ENCODE measurements at regions not wholly inside any gene's neighbourhood (a gene's known extent, or its start where the extent isn't known, plus 50 kb on each side); places are given as distances from the start of the nearest gene placed in this dataset.

DNA sequence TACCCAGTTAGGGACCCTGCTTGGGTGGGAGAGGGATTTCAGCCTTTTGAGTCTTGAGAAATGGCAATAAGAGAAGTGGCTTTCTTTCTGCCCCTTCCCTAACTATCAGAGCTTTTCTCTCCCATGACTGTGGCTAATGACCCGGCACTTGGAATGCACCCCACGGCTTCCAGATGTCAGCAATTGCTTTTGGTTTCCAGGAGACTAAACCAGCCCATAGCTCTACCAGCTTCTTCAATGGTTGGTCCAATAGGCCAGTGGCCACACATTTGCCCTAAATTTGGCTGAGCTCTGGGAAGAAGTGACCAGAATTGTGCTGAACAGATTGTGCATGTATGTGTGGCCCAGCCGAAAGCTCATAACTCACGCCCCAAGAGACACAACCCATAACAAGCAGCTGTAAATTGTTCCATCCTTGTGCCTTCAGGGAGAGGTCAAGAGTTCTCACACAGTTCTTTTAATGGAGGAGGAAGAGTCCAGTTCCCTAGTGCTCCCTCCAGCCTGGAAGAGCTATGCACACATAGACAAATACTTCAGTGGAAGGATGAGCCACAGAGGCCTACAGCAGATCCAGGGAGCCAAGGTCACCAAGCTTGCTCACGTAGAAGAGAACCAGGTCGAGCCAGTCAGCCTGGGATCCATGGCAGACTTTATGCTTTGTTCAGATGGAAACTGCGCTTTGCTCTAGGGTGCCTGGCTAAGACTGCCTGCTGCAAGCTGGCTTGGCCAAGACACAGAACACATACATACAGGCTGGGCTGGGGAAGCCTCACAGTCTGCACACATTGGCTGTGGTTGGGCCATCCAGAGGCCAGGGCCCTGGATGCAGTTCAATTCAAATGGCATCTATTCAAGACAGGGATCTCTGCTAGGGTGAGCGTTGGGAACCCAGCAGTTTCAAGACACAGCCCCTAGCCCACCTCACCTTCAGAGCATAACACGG is 131.8 kb upstream of the HABP2 start:
- no peak for DNase-seq

DNA sequence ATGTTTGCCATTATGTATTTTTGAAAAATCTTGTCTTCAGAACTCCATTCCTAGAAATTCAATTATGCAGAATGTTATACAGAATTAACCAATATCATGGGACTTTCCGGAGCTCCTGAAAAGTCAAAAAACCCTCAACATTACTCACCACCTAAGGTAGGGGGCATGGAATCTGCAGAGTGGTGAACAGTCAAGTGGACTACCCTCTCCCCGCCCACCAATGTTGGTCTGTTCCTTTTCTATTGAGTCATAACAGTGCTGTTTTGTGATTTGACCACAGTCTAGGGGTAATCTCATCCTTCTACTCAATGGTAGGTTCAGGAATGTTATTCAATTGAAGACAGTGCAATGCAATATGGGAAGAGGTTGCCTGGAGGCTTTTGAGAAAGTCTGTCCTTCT is 130.5 kb upstream of the HABP2 start:
- no peak for DNase-seq

DNA sequence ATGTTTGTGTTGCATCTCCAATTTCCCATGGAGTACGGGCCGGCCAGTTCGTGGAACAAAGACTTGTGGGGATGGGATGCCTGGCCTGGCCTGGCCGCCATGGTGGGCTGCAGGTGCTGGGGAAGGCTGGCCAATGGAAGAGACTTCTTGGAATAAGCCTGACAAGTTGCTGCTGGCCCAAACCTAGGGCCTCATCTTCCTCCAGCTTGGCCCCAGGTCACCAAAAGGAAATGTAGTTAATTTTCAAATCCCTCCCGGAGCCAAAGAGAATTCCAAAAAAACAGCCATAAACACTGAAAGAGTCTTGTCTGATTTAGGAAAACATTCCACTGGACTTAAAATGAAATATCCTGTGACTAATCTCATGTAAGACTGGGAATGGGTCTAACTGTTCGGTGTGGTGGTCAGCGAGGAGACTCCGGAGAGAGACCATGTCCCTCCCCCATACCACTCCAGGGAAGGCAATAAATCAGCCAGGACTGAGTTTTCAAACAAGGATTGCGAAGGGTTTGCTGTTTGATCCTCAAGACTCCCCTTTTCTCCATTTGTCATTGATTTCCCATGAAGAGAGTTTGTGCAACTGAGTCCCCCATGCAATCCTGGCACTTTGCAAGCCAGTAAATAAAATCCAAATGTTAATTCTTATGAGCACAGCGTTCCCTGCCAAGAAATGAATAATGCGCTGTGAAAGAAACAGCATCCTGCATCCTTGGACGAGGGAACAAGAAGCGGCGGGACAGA is 128.7 kb upstream of the HABP2 start:
- no peak for DNase-seq

DNA sequence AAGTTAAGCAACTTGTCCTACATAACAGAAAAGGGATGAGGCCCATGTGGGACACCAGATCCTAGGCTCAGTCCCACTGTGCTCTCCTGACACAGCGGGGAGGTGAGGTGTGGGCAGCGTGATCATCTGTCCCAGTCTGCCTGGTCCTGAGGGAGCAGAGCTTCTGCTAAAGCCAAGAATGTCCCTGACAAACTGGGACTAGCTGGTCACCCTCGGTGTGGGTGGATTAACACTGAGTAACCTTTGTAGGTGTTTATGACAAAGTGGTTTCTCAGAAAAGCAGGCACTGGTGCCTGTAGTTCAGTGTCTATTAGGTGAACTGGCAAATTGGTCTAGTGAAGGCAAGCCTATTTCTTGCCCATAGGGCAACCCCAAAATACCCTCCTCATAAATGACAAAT is 127.8 kb upstream of the HABP2 start:
- no peak for DNase-seq

GRCh38 chr10:113425541-113425951 is 127.3 kb upstream of the HABP2 start:
- no peak for DNase-seq

GRCh38 chr10:113426181-113426877 is 126.5 kb upstream of the HABP2 start:
- DNase-seq, result no peak

- no peak for DNase-seq
These were observed 125.6 kb upstream of the HABP2 start for GRCh38 chr10:113427236-113427735.

GRCh38 chr10:113427811-113428558 is 124.9 kb upstream of the HABP2 start:
- no peak for DNase-seq

GRCh38 chr10:113430634-113431397 is 122.0 kb upstream of the HABP2 start:
- DNase-seq, result no peak

DNA sequence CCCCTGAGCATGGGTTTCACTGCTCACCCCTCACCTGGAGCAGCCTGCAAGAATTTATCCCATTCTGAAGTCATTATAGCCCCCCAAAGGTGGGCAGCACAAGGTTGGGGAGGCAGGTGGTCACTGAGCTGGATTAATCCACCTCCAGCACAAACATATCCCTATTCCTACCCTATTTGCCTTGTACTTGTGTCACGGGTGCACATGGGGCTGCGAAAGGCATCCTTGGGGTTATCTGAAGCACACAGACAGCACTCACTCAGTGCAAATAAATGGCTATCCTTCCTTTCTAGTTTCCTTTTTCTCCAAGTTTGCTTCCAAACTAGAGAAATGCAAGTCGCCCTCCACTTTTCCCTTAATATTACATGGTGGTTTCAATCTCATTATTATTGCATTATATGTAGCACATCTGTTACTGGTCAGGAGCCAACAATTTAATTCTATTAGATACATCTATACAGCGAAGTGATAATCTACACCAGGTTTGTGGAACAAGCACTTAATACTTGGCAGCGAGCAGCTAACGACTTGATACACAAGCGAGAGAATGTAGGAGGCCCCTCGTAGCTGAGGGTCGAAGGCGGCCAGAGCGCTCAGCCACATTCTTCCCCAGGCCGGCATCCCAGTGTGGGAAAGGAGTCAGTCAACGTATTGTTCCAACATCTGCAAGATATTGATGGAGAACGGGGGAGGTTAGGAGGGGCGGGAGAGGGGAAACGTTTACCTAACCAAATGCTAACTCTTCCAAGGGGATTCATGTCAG is 121.3 kb upstream of the HABP2 start:
- no peak for DNase-seq

DNA sequence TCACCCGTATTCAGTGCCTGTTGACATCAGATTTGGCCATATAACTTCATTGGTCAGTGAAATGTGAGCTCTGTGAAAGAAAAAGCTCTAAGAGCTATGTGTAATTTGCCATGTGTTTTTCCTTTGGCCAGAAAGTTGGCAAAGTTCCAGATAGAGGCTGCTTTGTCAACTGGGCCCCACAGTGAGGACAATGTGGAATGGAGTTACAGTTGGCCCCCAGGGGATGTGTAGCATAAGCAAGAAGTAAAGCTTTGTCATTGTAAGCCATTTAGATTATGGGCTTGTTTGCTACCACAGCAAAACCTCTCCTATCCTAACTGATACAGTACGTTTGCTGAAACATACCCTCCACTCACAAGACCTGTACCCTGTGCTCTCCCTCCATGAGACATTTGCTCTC is 119.1 kb upstream of the HABP2 start:
- DNase-seq, result no peak

DNA sequence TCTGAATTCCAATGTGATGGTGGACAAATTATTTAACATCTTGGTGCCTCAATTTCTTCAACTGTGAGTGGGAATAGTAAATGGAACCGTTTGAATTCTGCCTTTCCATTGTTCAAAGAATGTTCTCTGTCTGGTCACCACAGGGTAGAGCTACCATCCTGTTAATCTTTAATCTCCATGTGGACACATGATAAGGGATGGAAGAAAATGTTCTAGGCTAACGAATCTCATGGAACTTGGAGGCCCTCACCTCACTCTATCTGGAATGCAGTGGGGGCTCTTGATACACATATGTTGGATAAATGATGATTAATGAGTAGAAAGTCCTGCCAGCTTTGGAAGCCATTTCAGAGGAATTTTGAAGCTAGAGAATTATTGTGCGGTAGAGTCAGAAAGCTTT is 118.5 kb upstream of the HABP2 start:
- no peak for DNase-seq

- no peak for DNase-seq
These were observed 117.9 kb upstream of the HABP2 start for GRCh38 chr10:113434950-113435349.

GRCh38 chr10:113435881-113436280 is 117.0 kb upstream of the HABP2 start:
- DNase-seq, result no peak

DNA sequence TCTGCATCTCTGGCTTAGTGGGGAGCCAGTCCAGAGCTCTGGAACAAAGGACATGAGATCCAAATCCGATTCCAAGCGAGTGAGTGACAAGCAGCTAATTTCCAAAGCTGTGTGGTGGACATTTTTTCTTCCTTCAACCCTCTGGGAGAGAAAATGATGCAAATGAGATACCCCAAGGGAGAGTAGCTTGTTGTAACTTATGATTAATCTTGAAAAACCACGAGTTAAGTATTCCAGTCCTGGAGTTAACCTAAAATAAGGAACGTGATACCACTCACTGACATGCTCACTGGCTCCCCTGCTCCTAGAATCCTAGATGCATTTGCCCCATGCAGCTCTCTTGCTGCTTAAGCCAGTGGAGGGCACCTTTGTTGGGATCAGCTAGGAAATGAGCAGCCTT is 116.0 kb upstream of the HABP2 start:
- DNase-seq, result no peak

GRCh38 chr10:113438652-113439051 is 114.2 kb upstream of the HABP2 start:
- no peak for DNase-seq

- DNase-seq, result no peak
These were observed 111.6 kb upstream of the HABP2 start for GRCh38 chr10:113441220-113441619.

DNA sequence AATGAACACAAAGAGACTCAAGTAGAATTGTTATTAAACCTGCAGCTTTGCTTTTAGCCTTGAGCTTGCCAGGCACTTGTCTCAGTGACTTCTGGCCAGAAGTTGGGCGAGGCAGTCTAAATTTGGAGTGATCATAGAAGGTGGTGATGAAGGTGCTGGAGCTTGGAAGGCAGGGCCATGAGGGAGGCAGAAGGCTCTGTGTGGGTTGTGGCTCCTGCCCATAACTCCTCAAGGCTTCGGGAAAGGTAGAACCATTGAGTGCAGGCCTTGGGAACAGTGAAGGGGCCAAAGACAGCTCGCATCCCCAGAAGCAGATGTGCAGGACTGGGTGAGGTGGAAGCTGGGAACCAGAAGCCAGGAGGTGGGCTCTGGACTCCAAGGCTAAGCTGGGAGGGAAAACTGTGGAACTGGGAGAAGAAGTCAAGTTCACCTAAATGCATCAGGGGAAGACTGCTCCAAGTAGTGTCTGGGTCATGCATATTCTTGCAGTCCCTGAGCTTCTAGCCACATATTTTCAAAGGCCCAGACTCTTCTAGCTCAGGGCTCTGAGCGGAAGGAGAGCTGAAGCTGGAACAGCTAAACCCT is 111.1 kb upstream of the HABP2 start:
- no peak for DNase-seq

DNA sequence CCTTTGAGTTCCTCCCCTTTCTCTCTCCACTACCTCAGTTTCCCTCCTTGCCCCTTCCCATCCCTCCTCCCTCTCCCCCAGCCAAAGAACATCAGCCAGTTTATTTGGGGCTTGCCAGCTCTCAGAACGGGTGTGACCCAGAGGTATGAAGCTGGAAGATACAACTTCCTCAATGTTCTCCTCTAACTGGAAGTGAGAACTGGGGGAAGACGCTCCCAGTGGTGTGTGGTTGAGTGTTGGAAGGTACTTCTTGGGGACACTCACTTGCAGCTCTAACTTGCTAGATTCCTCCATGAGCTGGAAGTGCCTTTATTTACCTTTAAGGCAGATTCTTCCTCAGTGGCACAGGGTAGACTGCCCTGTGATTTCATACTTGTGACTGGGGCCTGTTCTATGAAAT is 110.5 kb upstream of the HABP2 start:
- no peak for DNase-seq

DNA sequence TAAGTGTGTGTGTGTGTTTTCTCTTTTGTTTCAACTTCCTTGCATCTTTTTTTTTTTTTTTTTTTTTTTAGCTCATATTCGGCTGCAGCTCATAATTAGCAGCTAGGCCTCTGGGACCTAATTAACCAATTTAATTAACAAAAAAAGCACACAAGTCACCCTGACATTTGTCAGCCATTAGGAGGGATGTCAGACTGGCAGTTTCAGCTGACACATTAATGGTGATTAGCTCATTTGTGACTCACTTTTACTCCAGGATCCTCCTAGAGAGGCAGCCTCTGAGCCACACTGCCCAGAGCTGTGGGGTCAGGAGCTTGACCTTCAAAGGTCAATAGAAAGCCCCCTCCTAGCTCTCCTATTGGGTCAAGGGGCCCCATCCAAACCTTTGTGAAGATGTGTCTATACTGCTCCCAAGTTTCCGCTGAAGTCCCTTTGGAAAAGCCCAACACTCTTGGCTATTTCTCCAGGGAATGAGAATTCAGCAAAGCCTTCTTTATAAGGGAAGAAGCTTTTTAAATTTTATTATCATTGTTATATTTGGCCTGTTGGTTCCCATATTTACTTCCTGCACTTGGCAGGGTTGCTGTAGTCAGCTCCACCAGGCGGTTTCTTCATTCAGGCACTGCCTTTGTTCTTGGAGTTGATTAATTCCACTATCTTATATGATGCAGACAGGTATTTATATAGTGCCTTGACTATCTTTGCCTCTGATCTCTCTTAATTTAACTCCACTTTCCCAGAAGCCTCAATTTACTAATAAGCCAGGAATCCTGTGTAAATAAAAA is 109.5 kb upstream of the HABP2 start:
- DNase-seq, result no peak
